Astrocyte (in vitro differentiated cells and primary cell): ENCODE measurements at regions not wholly inside any gene's neighbourhood (a gene's known extent, or its start where the extent isn't known, plus 50 kb on each side); places are given as distances from the start of the nearest gene placed in this dataset.

Experiments used
- DNase-seq: peaks from one replicate; pipeline ENCODE4 v3.0.0-alpha.2; 2010; ENCODE audit warnings: low read depth
- FAIRE-seq: peaks from 2 replicates; lab custom pipeline; 2011; peaks lifted over from hg19 to GRCh38; lab: Jason Lieb, UNC
- H2AFZ ChIP-seq: 2 replicates; pipeline ENCODE4 v1.6.0; 2012; ENCODE audit warnings: low read depth, low read length, inconsistent platforms
- H3K27ac ChIP-seq: 2 replicates; pipeline ENCODE4 v1.5.1; 2011; ENCODE audit warnings: low read depth, low read length, inconsistent platforms
- H3K27me3 ChIP-seq: 2 replicates; pipeline ENCODE4 v1.6.0; 2011; ENCODE audit warnings: low read length, inconsistent platforms; ENCODE audit not compliant: insufficient read depth
- H3K36me3 ChIP-seq: 2 replicates; pipeline ENCODE4 v1.5.1; 2011; ENCODE audit warnings: low read length, inconsistent platforms; ENCODE audit not compliant: insufficient read depth
- H3K4me1 ChIP-seq: 2 replicates; pipeline ENCODE4 v1.5.1; 2011; ENCODE audit warnings: low read length, inconsistent platforms; ENCODE audit not compliant: insufficient read depth
- H3K4me2 ChIP-seq: 2 replicates; pipeline ENCODE4 v1.6.0; 2012; ENCODE audit warnings: low read length, inconsistent platforms
- H3K4me3 ChIP-seq: 2 replicates; pipeline ENCODE4 v1.5.1; 2011; ENCODE audit warnings: low read depth, mild to moderate bottlenecking, low read length, inconsistent platforms; ENCODE audit not compliant: insufficient read depth
- H3K79me2 ChIP-seq: 2 replicates; pipeline ENCODE4 v1.6.0; 2012; ENCODE audit warnings: mild to moderate bottlenecking, low read length, inconsistent platforms; ENCODE audit not compliant: insufficient read depth
- H3K9ac ChIP-seq: 2 replicates; pipeline ENCODE4 v1.6.0; 2012; ENCODE audit warnings: mild to moderate bottlenecking, low read length, inconsistent platforms
- H3K9me3 ChIP-seq: 2 replicates; pipeline ENCODE4 v1.5.1; 2012; ENCODE audit warnings: low read depth, mild to moderate bottlenecking, low read length, inconsistent platforms; ENCODE audit not compliant: insufficient read depth
- H4K20me1 ChIP-seq: 2 replicates; pipeline ENCODE4 v1.6.0; 2012; ENCODE audit warnings: low read length, inconsistent platforms; ENCODE audit not compliant: insufficient read depth
- H3K27ac Mint-ChIP-seq: one replicate; pipeline ENCODE4 v1.8.0; 2021; ENCODE audit warnings: mild to moderate bottlenecking, mixed read lengths; ENCODE audit not compliant: unreplicated experiment
- H3K27me3 Mint-ChIP-seq: one replicate; pipeline ENCODE4 v1.8.0; 2021; ENCODE audit warnings: low read depth, mixed read lengths; ENCODE audit not compliant: unreplicated experiment
- H3K36me3 Mint-ChIP-seq: one replicate; pipeline ENCODE4 v1.8.0; 2021; ENCODE audit warnings: low read depth, mixed read lengths; ENCODE audit not compliant: unreplicated experiment
- H3K4me1 Mint-ChIP-seq: one replicate; pipeline ENCODE4 v1.8.0; 2021; ENCODE audit warnings: low read depth, mixed read lengths; ENCODE audit not compliant: unreplicated experiment
- H3K4me3 Mint-ChIP-seq: one replicate; pipeline ENCODE4 v1.8.0; 2021; ENCODE audit warnings: mild to moderate bottlenecking, moderate library complexity, mixed read lengths; ENCODE audit not compliant: unreplicated experiment
- H3K9me3 Mint-ChIP-seq: one replicate; pipeline ENCODE4 v1.8.0; 2021; ENCODE audit warnings: mild to moderate bottlenecking, mixed read lengths; ENCODE audit not compliant: unreplicated experiment
- EZH2 ChIP-seq: IDR thresholded peaks from 2 replicates; pipeline ENCODE4 v1.6.1; 2012; ENCODE audit warnings: mild to moderate bottlenecking, low read length, inconsistent platforms; ENCODE audit not compliant: insufficient read depth
- TF ChIP-seq, protein P1 (sequence below): IDR thresholded peaks from 2 replicates; pipeline ENCODE4 v1.5.1; 2011; ENCODE audit warnings: low read depth, mild to moderate bottlenecking, inconsistent platforms, low read length, moderate library complexity; ENCODE audit not compliant: insufficient read depth

GRCh38 chr3:181311186-181311585 lies 321.6 kb upstream of the DNAJC19 start:
- no peaks in the 10 kb centered on the region for H3K4me1 ChIP-seq
- H3K27ac Mint-ChIP-seq, result no peak overlapping the region
- no peak overlapping the region for H3K27ac ChIP-seq

GRCh38 chr3:181302960-181303359 lies 313.4 kb upstream of the DNAJC19 start:
- Histone ChIP-seq H2AFZ (no peak overlapping the region), H4K20me1 (no peaks in the 10 kb centered on the region), H3K79me2 (no peaks in the 10 kb centered on the region), H3K9ac (no peak overlapping the region), H3K4me1 (no peaks in the 10 kb centered on the region), H3K27ac (no peak overlapping the region), H3K4me3 (no peak overlapping the region), H3K36me3 (no peaks in the 10 kb centered on the region), H3K4me2 (no peak overlapping the region), H3K9me3 (no peaks in the 10 kb centered on the region), H3K27me3 (no peaks in the 10 kb centered on the region)
- DNase-seq (no peak), FAIRE-seq (no peak)
- Mint-ChIP-seq H3K27ac (no peak overlapping the region), H3K4me3 (no peak overlapping the region), H3K9me3 (no peaks in the 10 kb centered on the region), H3K4me1 (no peaks in the 10 kb centered on the region), H3K27me3 (no peaks in the 10 kb centered on the region), H3K36me3 (no peaks in the 10 kb centered on the region)
- TF ChIP-seq, protein P1, sequence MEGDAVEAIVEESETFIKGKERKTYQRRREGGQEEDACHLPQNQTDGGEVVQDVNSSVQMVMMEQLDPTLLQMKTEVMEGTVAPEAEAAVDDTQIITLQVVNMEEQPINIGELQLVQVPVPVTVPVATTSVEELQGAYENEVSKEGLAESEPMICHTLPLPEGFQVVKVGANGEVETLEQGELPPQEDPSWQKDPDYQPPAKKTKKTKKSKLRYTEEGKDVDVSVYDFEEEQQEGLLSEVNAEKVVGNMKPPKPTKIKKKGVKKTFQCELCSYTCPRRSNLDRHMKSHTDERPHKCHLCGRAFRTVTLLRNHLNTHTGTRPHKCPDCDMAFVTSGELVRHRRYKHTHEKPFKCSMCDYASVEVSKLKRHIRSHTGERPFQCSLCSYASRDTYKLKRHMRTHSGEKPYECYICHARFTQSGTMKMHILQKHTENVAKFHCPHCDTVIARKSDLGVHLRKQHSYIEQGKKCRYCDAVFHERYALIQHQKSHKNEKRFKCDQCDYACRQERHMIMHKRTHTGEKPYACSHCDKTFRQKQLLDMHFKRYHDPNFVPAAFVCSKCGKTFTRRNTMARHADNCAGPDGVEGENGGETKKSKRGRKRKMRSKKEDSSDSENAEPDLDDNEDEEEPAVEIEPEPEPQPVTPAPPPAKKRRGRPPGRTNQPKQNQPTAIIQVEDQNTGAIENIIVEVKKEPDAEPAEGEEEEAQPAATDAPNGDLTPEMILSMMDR, result no peak
- TF ChIP-seq EZH2, result no peak

More at GRCh38 chr3:181311186-181311585, 321.6 kb upstream of the DNAJC19 start:
- H3K27me3 Mint-ChIP-seq, result no peaks in the 10 kb centered on the region
- H3K4me1 Mint-ChIP-seq, result no peaks in the 10 kb centered on the region
- Histone ChIP-seq H3K4me2 (no peak overlapping the region), H3K9me3 (no peaks in the 10 kb centered on the region), H2AFZ (no peak overlapping the region), H3K79me2 (no peaks in the 10 kb centered on the region), H3K36me3 (no peaks in the 10 kb centered on the region), H3K9ac (no peak overlapping the region), H3K27me3 (no peaks in the 10 kb centered on the region), H4K20me1 (no peaks in the 10 kb centered on the region), H3K4me3 (no peak overlapping the region)
- peaks cover 1% of the 10 kb centered on the region for H3K9me3 Mint-ChIP-seq
- DNase-seq, result no peak
- no peaks in the 10 kb centered on the region for H3K36me3 Mint-ChIP-seq
- no peak overlapping the region for H3K4me3 Mint-ChIP-seq
- TF ChIP-seq, protein P1, result no peak
- TF ChIP-seq EZH2, result no peak
- FAIRE-seq, result no peak

- no peak for TF ChIP-seq EZH2
- TF ChIP-seq, protein P1, result no peak
These were observed 310.5 kb upstream of the DNAJC19 start for GRCh38 chr3:181300033-181300432.

More at GRCh38 chr3:181300033-181300432, 310.5 kb upstream of the DNAJC19 start:
- Mint-ChIP-seq H3K4me1 (no peaks in the 10 kb centered on the region), H3K4me3 (no peak overlapping the region), H3K27me3 (no peaks in the 10 kb centered on the region), H3K27ac (no peak overlapping the region), H3K9me3 (no peaks in the 10 kb centered on the region), H3K36me3 (no peaks in the 10 kb centered on the region)
- no peak overlapping the region for H3K4me3 ChIP-seq
- no peak for DNase-seq
- no peaks in the 10 kb centered on the region for H3K9me3 ChIP-seq
- no peaks in the 10 kb centered on the region for H3K79me2 ChIP-seq
- H3K27ac ChIP-seq, result no peak overlapping the region
- H2AFZ ChIP-seq, result no peak overlapping the region
- H4K20me1 ChIP-seq, result no peaks in the 10 kb centered on the region
- no peaks in the 10 kb centered on the region for H3K4me1 ChIP-seq
- no peak for FAIRE-seq
- no peak overlapping the region for H3K4me2 ChIP-seq
- H3K9ac ChIP-seq, result no peak overlapping the region
- no peaks in the 10 kb centered on the region for H3K36me3 ChIP-seq
- no peaks in the 10 kb centered on the region for H3K27me3 ChIP-seq
